Caco-2 (cell line): ENCODE measurements at regions not wholly inside any gene's neighbourhood (a gene's known extent, or its start where the extent isn't known, plus 50 kb on each side); places are given as distances from the start of the nearest gene placed in this dataset.

Experiments used
- BruUV-seq: library from RNA; stranded (reverse); fragments of 400-500 nt; replicated peaks from 2 replicates; lab custom pipeline; 2021; lab: Mats Ljungman, UMichigan
- CTCF ChIA-PET: fragments of 300-600 bp; sonication (Branson Sonifier 250); formaldehyde crosslinking; loops from one replicate; lab custom pipeline; 2022; ENCODE audit warnings: antibody characterized with exemption; lab: Charles Lee
- POLR2A ChIA-PET: fragments of 300-600 bp; sonication (Branson Sonifier 250); formaldehyde crosslinking; loops from one replicate; lab custom pipeline; 2022; ENCODE audit warnings: antibody characterized with exemption; lab: Charles Lee
- DNase-seq, 2 experiments: peaks; one replicate each; pipeline versions ENCODE4 v3.0.0 to v3.0.0-alpha.2; 2020 to 2022
- H3K27me3 ChIP-seq: replicated peaks from 2 replicates; pipeline ENCODE4 v1.6.0; 2011; ENCODE audit warnings: low read length; ENCODE audit not compliant: control insufficient read depth, insufficient read depth
- H3K36me3 ChIP-seq: 2 replicates; pipeline ENCODE4 v1.5.1; 2011; ENCODE audit warnings: low read length; ENCODE audit not compliant: control insufficient read depth, insufficient read depth
- H3K4me1 ChIP-seq: fragments of 250-450 bp; sonication (Bioruptor Pico); 2 replicates; pipeline ENCODE4 v1.5.1; 2020; ENCODE audit warnings: mild to moderate bottlenecking
- H3K4me3 ChIP-seq: 2 replicates; pipeline ENCODE4 v1.5.1; 2011; ENCODE audit warnings: low read depth, mild to moderate bottlenecking, control low read depth, low read length
- H3K9me3 ChIP-seq: fragments of 250-450 bp; sonication (Bioruptor Pico); 2 replicates; pipeline ENCODE4 v1.5.1; 2020; ENCODE audit warnings: mild to moderate bottlenecking, moderate library complexity
- H3K27ac Mint-ChIP-seq: one replicate; pipeline ENCODE4 v1.8.0; 2022; ENCODE audit warnings: mixed read lengths; ENCODE audit not compliant: unreplicated experiment
- H3K27me3 Mint-ChIP-seq: one replicate; pipeline ENCODE4 v1.8.0; 2022; ENCODE audit warnings: mixed read lengths; ENCODE audit not compliant: insufficient read depth, unreplicated experiment
- H3K36me3 Mint-ChIP-seq: one replicate; pipeline ENCODE4 v1.8.0; 2022; ENCODE audit warnings: mild to moderate bottlenecking, mixed read lengths; ENCODE audit not compliant: insufficient read depth, unreplicated experiment
- H3K4me1 Mint-ChIP-seq: one replicate; pipeline ENCODE4 v1.8.0; 2022; ENCODE audit warnings: low read depth, mixed read lengths; ENCODE audit not compliant: unreplicated experiment
- H3K4me3 Mint-ChIP-seq: one replicate; pipeline ENCODE4 v1.8.0; 2022; ENCODE audit warnings: mild to moderate bottlenecking, moderate library complexity, mixed read lengths; ENCODE audit not compliant: unreplicated experiment
- H3K9me3 Mint-ChIP-seq: one replicate; pipeline ENCODE4 v1.8.0; 2022; ENCODE audit warnings: mixed read lengths; ENCODE audit not compliant: unreplicated experiment
- intact Hi-C: fragments of 100-400 bp; cut with micrococcal nuclease; formaldehyde crosslinking; loops from one replicate; pipeline ENCODE4 v1.10.0; 2022; ENCODE audit not compliant: unreplicated experiment
- TF ChIP-seq, protein P1 (sequence below), 2 experiments: fragments of 200-600 bp in 1 of 2; IDR thresholded peaks; 1 replicate in 1 of 2; 2 replicates in 1 of 2; pipeline versions ENCODE4 v1.5.1 to v1.8.0; 2011 to 2022; ENCODE audit warnings: antibody characterized with exemption in 1 of 2, control low read depth in 1 of 2, inconsistent platforms in 1 of 2, low read depth in 1 of 2, low read length in 1 of 2, mild to moderate bottlenecking in 1 of 2, moderate library complexity in 1 of 2; ENCODE audit not compliant: insufficient read depth in 1 of 2, severe bottlenecking in 1 of 2, unreplicated experiment in 1 of 2

DNA sequence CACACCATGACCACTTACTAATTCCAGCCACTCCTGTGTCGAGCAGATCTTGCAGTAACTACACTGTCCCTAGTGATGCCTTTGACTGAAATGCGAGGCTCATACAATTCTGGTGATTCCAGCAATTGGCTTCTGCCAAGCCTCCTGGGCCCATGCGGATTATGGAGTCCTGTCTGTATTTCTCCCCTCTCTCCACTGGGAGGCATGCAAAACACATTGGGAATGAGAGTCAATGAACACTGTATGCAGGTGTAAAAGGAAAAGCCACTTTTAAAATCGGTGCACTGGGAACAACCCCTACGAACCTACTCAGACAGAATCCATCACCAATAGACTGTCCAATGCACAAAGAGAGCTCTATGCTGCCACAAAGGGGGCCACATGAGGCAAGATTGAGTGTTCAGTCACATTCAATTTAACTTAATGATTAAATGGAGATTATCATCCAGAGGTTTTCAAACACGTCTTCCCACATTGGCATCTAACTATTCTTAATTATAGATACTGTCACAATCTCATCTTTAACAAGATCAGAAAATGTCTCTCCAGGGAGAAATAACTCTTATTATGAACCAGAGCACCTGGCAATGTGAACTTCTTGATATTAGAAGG, 550.6 kb downstream of the GLRX3 start:
- Mint-ChIP-seq H3K4me3 (no peak overlapping the region), H3K27me3 (no peaks in the 10 kb centered on the region), H3K9me3 (peaks cover 10% of the 10 kb centered on the region), H3K36me3 (no peaks in the 10 kb centered on the region), H3K27ac (no peak overlapping the region), H3K4me1 (no peaks in the 10 kb centered on the region)
- TF ChIP-seq, protein P1, sequence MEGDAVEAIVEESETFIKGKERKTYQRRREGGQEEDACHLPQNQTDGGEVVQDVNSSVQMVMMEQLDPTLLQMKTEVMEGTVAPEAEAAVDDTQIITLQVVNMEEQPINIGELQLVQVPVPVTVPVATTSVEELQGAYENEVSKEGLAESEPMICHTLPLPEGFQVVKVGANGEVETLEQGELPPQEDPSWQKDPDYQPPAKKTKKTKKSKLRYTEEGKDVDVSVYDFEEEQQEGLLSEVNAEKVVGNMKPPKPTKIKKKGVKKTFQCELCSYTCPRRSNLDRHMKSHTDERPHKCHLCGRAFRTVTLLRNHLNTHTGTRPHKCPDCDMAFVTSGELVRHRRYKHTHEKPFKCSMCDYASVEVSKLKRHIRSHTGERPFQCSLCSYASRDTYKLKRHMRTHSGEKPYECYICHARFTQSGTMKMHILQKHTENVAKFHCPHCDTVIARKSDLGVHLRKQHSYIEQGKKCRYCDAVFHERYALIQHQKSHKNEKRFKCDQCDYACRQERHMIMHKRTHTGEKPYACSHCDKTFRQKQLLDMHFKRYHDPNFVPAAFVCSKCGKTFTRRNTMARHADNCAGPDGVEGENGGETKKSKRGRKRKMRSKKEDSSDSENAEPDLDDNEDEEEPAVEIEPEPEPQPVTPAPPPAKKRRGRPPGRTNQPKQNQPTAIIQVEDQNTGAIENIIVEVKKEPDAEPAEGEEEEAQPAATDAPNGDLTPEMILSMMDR (IDR thresholded peaks at IDR 0.05; ENCODE audit: insufficient read depth in 1 of 2, low read depth in 1 of 2, low read length in 1 of 2, severe bottlenecking in 1 of 2, unreplicated experiment in 1 of 2): peak; percentile 9 to 19
- H3K4me1 ChIP-seq: no peaks in the 10 kb centered on the region
- DNase-seq: peak in 1 of 2 experiments; percentile 12
- POLR2A ChIA-PET: no interaction called here
- no peaks in the 10 kb centered on the region; the same call in 1 of the 2 replicates for H3K9me3 ChIP-seq
- no TSS peak for BruUV-seq
- H3K36me3 ChIP-seq: no peaks in the 10 kb centered on the region
- no peaks in the 10 kb centered on the region for H3K27me3 ChIP-seq
- H3K4me3 ChIP-seq: no peak overlapping the region
- intact Hi-C loops: no loop called here
- CTCF ChIA-PET: no interaction called here

DNA sequence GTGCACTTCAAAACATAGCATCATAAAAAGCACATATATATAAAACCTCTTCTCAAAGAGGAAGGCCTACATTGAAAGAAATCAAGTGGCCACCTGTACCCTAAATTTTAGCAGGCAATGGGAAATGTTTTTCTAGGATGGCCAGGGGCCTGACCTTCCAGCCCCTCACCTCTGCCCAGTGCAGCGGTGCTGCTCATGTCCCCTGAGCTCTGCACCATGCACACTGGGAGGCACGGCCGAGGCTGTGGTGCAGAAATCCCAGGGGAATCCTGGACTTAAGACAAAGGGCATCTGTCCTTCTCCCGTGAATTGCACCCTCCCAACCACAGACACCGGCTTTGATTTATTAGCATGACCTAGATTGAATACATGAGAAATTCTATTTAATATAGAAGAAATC, 551.4 kb downstream of the GLRX3 start:
- Histone ChIP-seq H3K4me1 (no peaks in the 10 kb centered on the region), H3K9me3 (no peaks in the 10 kb centered on the region; the same call in 1 of the 2 replicates), H3K4me3 (no peak overlapping the region), H3K27me3 (no peaks in the 10 kb centered on the region), H3K36me3 (no peaks in the 10 kb centered on the region)
- CTCF ChIA-PET: no interaction called here
- TF ChIP-seq, protein P1 (IDR thresholded peaks at IDR 0.05; ENCODE audit: insufficient read depth in 1 of 2, low read depth in 1 of 2, low read length in 1 of 2, severe bottlenecking in 1 of 2, unreplicated experiment in 1 of 2): no peak
- Mint-ChIP-seq H3K36me3 (no peaks in the 10 kb centered on the region), H3K4me1 (no peaks in the 10 kb centered on the region), H3K4me3 (no peak overlapping the region), H3K27me3 (peaks cover 2% of the 10 kb centered on the region), H3K9me3 (peaks cover 10% of the 10 kb centered on the region), H3K27ac (no peak overlapping the region)
- no peak for DNase-seq
- no TSS peak for BruUV-seq
- intact Hi-C loops: no loop called here
- POLR2A ChIA-PET: no interaction called here

DNA sequence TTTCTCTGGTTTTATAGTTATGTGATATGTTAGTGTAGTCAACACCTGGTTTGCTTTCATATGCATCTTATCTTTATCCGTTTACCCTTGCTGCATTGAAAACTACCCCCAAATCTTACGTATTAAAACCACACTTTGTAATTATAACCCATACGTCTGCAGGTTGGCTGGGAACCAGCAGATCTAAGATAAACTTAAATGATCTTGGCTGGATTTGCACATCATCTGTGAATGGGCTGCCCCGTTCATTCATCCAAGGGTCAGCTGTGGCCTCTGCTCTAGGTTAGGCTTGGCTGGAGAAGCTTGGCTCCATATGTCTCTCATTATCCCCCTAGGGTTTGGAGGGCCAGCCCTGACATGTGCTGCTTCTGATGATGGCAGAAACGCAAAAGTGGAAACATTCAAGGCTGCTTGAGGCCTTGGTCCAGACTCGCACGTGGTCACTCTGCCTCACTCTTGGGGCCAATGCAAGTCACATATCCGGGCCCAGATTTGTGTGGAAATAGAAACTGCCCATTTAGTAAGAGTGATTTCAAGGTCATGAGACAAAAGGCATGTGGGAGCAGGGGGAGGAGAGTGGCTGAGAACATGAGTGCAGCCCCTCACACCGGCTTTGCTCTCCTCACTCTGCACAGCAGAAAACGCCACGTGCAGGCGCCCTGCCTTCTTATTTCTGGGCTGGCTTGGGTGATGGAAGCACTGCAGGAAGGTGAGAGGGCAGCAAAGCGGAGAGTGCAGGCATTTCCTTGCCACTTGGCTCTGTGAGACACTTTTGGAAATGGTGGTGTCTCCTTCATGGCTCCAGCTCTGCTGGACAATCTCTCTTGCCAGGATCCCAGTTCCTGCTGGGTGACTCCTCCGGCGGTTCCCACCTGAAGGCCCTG, 553.8 kb downstream of the GLRX3 start:
- peaks cover 4% of the 10 kb centered on the region for H3K27me3 Mint-ChIP-seq
- TF ChIP-seq, protein P1 (IDR thresholded peaks at IDR 0.05; ENCODE audit: insufficient read depth in 1 of 2, low read depth in 1 of 2, low read length in 1 of 2, severe bottlenecking in 1 of 2, unreplicated experiment in 1 of 2): no peak
- H3K36me3 Mint-ChIP-seq: no peaks in the 10 kb centered on the region
- CTCF ChIA-PET: no interaction called here
- Histone ChIP-seq H3K4me1 (no peaks in the 10 kb centered on the region), H3K9me3 (no peaks in the 10 kb centered on the region; the same call in 1 of the 2 replicates), H3K27me3 (no peaks in the 10 kb centered on the region), H3K4me3 (no peak overlapping the region), H3K36me3 (no peaks in the 10 kb centered on the region)
- peaks cover 2% of the 10 kb centered on the region for H3K9me3 Mint-ChIP-seq
- intact Hi-C loops: no loop called here
- no peaks in the 10 kb centered on the region for H3K4me1 Mint-ChIP-seq
- POLR2A ChIA-PET: no interaction called here
- no peak overlapping the region for H3K4me3 Mint-ChIP-seq
- no peak for DNase-seq
- H3K27ac Mint-ChIP-seq: no peak overlapping the region
- no TSS peak for BruUV-seq
